ENCODE measurements at regions not wholly inside any gene's neighbourhood (a gene's known extent, or its start where the extent isn't known, plus 50 kb on each side); places are given as distances from the start of the nearest gene placed in this dataset.

- DNase-seq (ENCODE audit: low read depth, low spot score), result no peak
- in situ Hi-C loops (cut with HindIII; ENCODE audit: low pct_unique_long_range_greater_than_20kb, low sequenced_read_pairs), result no loop called here
These were observed 51.0 kb upstream of the COL13A1 start for GRCh38 chr10:69750725-69751124.

- no peak for DNase-seq (ENCODE audit: low read depth, low spot score)
- in situ Hi-C loops (cut with HindIII; ENCODE audit: low pct_unique_long_range_greater_than_20kb, low sequenced_read_pairs), result no loop called here
These were observed 50.5 kb upstream of the COL13A1 start for GRCh38 chr10:69751214-69751613.
